Cardiac muscle cell (in vitro differentiated cells and primary cell): ENCODE measurements at regions not wholly inside any gene's neighbourhood (a gene's known extent, or its start where the extent isn't known, plus 50 kb on each side); places are given as distances from the start of the nearest gene placed in this dataset.

Experiments used
- DNase-seq, 2 donors: peaks; one replicate each; pipeline versions ENCODE4 v3.0.0 to v3.0.0-alpha.2; 2010 to 2017; ENCODE audit warnings: low read depth in 1 of 2, low spot score in 1 of 2
- H3K27ac ChIP-seq: fragments of 200-600 bp; sonication (generic); 2 replicates; pipeline ENCODE4 v1.5.1; 2016
- H3K27me3 ChIP-seq: fragments of 200-600 bp; sonication (generic); 2 replicates; pipeline ENCODE4 v1.6.0; 2016; ENCODE audit warnings: control low read depth
- H3K36me3 ChIP-seq: fragments of 200-600 bp; sonication (generic); 2 replicates; pipeline ENCODE4 v1.5.1; 2016; ENCODE audit warnings: control low read depth
- H3K4me1 ChIP-seq: fragments of 200-600 bp; sonication (generic); 2 replicates; pipeline ENCODE4 v1.8.1; 2017; ENCODE audit warnings: low read depth, mild to moderate bottlenecking, mixed run types
- H3K4me3 ChIP-seq: fragments of 200-600 bp; sonication (generic); 2 replicates; pipeline ENCODE4 v1.5.1; 2016; ENCODE audit warnings: mild to moderate bottlenecking
- H3K9me3 ChIP-seq: fragments of 200-600 bp; sonication (generic); 2 replicates; pipeline ENCODE4 v1.5.1; 2017; ENCODE audit warnings: low read depth, mild to moderate bottlenecking, control low read depth
- TF ChIP-seq, protein P1 (sequence below): IDR thresholded peaks from 2 replicates; pipeline ENCODE4 v1.5.1; 2012; ENCODE audit warnings: low read depth, mild to moderate bottlenecking, low read length

DNA sequence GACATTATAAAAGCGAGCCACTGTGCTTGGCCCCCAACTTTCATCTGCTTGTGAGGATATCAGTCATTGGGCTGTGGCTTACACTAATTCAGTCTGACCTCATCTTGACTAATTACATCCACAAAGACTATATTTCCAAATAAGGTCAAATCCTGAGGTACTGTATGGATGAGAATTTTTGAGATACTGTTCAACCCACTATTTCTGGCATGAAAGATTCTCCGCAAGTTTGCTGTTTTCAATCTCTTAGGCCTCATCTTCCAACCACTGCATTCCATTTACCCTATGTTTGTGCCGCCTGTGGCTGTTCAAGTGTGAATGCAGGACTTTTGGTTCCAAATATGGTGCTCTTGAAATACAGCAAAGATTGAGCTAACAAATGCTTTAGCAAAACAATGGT is 400.9 kb upstream of the SGCD start:
- H3K27ac ChIP-seq, result no peak overlapping the region
- no peaks in the 10 kb centered on the region for H3K36me3 ChIP-seq
- TF ChIP-seq, protein P1, sequence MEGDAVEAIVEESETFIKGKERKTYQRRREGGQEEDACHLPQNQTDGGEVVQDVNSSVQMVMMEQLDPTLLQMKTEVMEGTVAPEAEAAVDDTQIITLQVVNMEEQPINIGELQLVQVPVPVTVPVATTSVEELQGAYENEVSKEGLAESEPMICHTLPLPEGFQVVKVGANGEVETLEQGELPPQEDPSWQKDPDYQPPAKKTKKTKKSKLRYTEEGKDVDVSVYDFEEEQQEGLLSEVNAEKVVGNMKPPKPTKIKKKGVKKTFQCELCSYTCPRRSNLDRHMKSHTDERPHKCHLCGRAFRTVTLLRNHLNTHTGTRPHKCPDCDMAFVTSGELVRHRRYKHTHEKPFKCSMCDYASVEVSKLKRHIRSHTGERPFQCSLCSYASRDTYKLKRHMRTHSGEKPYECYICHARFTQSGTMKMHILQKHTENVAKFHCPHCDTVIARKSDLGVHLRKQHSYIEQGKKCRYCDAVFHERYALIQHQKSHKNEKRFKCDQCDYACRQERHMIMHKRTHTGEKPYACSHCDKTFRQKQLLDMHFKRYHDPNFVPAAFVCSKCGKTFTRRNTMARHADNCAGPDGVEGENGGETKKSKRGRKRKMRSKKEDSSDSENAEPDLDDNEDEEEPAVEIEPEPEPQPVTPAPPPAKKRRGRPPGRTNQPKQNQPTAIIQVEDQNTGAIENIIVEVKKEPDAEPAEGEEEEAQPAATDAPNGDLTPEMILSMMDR, result no peak
- DNase-seq, result no peak
- H3K4me3 ChIP-seq, result no peak overlapping the region
- no peaks in the 10 kb centered on the region for H3K27me3 ChIP-seq
- H3K9me3 ChIP-seq, result no peaks in the 10 kb centered on the region
- no peaks in the 10 kb centered on the region for H3K4me1 ChIP-seq

DNA sequence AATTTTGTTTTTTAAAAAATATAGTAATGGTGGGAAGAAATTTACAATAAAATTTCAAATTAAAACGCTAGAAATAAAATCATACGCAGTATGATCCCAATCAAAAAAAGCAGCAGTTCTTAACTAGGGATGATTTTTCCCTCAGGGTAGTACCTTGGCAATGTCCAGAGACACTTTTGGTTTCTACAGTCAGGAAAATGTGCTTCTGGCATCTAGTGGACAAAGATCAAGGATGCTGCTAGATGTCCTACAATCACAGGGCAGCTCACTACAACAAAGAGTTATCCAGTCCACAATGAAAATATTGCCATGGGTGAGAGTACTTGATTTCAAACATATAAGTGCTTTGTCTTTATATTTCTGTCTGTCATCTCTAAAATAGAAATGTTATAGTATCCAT is 400.2 kb upstream of the SGCD start:
- no peak for DNase-seq
- TF ChIP-seq, protein P1, result no peak
- no peaks in the 10 kb centered on the region for H3K4me1 ChIP-seq
- no peak overlapping the region for H3K27ac ChIP-seq
- H3K9me3 ChIP-seq, result no peaks in the 10 kb centered on the region
- no peak overlapping the region for H3K4me3 ChIP-seq
- no peaks in the 10 kb centered on the region for H3K27me3 ChIP-seq
- no peaks in the 10 kb centered on the region for H3K36me3 ChIP-seq

DNA sequence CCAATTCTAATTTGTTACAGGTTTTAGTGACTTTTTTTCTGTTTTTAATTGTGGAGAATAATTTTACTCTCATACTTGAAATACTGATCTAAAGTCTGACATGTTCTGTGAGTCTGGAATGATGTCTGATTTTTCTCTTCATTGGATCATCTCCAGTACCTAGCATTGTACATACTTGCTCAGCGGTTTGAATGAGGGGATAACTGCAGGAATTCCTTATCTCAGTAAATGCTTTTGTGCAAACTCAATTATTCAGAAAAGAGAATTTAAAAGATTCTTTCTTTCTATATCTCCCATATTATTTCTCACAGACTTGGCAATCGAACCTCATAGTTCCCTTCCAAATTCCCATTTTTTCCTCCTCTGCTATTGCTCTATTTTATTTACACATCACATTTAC is 397.9 kb upstream of the SGCD start:
- Histone ChIP-seq H3K4me3 (no peak overlapping the region), H3K4me1 (no peaks in the 10 kb centered on the region), H3K27me3 (no peaks in the 10 kb centered on the region), H3K27ac (no peak overlapping the region), H3K36me3 (no peaks in the 10 kb centered on the region), H3K9me3 (no peaks in the 10 kb centered on the region)
- no peak for DNase-seq
- TF ChIP-seq, protein P1, result no peak

DNA sequence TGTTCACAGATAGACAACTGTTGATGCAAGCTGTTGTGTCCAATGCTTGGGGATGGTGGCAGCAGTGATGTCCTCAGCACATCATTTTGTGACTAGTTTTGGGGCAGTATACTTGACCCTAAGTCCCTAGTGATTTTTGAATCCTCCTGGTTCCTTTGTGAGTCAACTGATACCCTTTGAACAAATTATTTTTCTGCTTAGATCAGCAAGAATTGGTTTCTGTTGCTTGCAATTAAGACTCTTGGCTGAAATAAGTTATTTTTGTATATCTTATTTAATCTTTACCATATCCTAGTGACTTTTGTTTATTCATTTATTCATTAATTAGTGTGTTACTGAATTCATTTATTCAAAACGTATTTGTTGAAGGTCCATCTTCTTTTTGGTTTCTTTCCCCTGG is 392.0 kb upstream of the SGCD start:
- H3K4me1 ChIP-seq, result no peaks in the 10 kb centered on the region
- no peak for DNase-seq
- no peaks in the 10 kb centered on the region for H3K9me3 ChIP-seq
- H3K36me3 ChIP-seq, result no peaks in the 10 kb centered on the region
- H3K4me3 ChIP-seq, result no peak overlapping the region
- TF ChIP-seq, protein P1, result no peak
- no peak overlapping the region for H3K27ac ChIP-seq
- no peaks in the 10 kb centered on the region for H3K27me3 ChIP-seq

DNA sequence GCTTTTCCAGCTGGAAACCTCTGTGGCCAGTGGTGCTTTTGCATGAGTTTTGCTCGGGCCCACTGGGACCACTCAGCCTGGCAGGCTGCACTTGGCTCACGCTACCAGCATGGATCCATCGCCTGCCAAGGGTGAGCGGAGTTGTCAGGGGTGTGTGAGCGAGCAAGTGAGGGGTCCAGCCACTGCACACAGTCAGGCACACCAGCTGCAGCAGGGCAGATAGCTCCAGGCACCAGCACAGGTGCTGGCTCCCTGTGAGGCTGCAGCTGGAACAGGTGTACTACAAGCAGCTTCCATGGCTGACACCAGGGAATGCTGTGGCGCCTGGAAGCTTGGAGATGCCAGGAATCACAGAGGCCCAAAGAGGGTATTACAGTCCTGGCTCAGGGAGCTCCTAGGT is 391.2 kb upstream of the SGCD start:
- DNase-seq, result no peak
- Histone ChIP-seq H3K4me3 (no peak overlapping the region), H3K27ac (no peak overlapping the region), H3K36me3 (no peaks in the 10 kb centered on the region), H3K4me1 (no peaks in the 10 kb centered on the region), H3K27me3 (no peaks in the 10 kb centered on the region), H3K9me3 (no peaks in the 10 kb centered on the region)
- TF ChIP-seq, protein P1, result no peak
